PC-3 (cell line): ENCODE measurements at regions not wholly inside any gene's neighbourhood (a gene's known extent, or its start where the extent isn't known, plus 50 kb on each side); places are given as distances from the start of the nearest gene placed in this dataset.

ENCODE experiments used
- ATAC-seq: fragments of 200-7000 bp; cut with Tn5 transposase; 2 replicates; pipeline ENCODE4 v1.9.1; 2020; ENCODE audit warnings: mild to moderate bottlenecking, moderate library complexity
- BruUV-seq: library from RNA; stranded (reverse); fragments of 400-500 nt; replicated peaks from 2 replicates; lab custom pipeline; 2021; lab: Mats Ljungman, UMichigan
- CTCF ChIA-PET: fragments of 300-600 bp; sonication (Branson Sonifier 250); formaldehyde crosslinking; loops from one replicate; lab custom pipeline; 2022; ENCODE audit warnings: antibody characterized with exemption; lab: Charles Lee
- POLR2A ChIA-PET: fragments of 300-600 bp; sonication (Branson Sonifier 250); formaldehyde crosslinking; loops from one replicate; lab custom pipeline; 2022; ENCODE audit warnings: antibody characterized with exemption; ENCODE audit not compliant: unreplicated experiment; lab: Charles Lee
- DNase-seq: peaks from one replicate; pipeline ENCODE4 v3.0.0-alpha.2; 2015
- H2AFZ ChIP-seq: fragments of 300-600 bp; sonication (generic); 2 replicates; pipeline ENCODE4 v1.6.0; 2016; ENCODE audit warnings: antibody characterized with exemption, low read length
- H3F3A ChIP-seq: fragments of 300-600 bp; sonication (generic); one replicate; pipeline ENCODE4 v1.6.0; 2017; ENCODE audit warnings: antibody characterized with exemption, low read length, control low read depth, mild to moderate bottlenecking; ENCODE audit not compliant: unreplicated experiment
- H3K27ac ChIP-seq: fragments of 300-600 bp; sonication (generic); 2 replicates; pipeline ENCODE4 v1.5.1; 2016; ENCODE audit warnings: mild to moderate bottlenecking, low read length
- H3K27me3 ChIP-seq: fragments of 300-600 bp; sonication (generic); 2 replicates; pipeline ENCODE4 v1.6.1; 2016; ENCODE audit warnings: low read length, mixed read lengths
- H3K36me3 ChIP-seq: fragments of 300-600 bp; sonication (generic); 2 replicates; pipeline ENCODE4 v1.6.1; 2016; ENCODE audit warnings: low read depth, mixed run types, low read length, mixed read lengths
- H3K4me1 ChIP-seq: fragments of 300-600 bp; sonication (generic); 2 replicates; pipeline ENCODE4 v1.5.1; 2016; ENCODE audit warnings: low read length; ENCODE audit not compliant: insufficient read depth
- H3K4me2 ChIP-seq: fragments of 300-600 bp; sonication (generic); 2 replicates; pipeline ENCODE4 v1.6.0; 2016; ENCODE audit warnings: low read length
- H3K4me3 ChIP-seq: fragments of 300-600 bp; sonication (generic); 2 replicates; pipeline ENCODE4 v1.5.1; 2016; ENCODE audit warnings: mild to moderate bottlenecking, low read length, mixed read lengths
- H3K79me2 ChIP-seq: fragments of 300-600 bp; sonication (generic); 2 replicates; pipeline ENCODE4 v1.6.1; 2017; ENCODE audit warnings: low read length, mixed read lengths
- H3K9ac ChIP-seq: fragments of 300-600 bp; sonication (generic); 2 replicates; pipeline ENCODE4 v1.6.0; 2016; ENCODE audit warnings: mild to moderate bottlenecking, low read length
- H3K9me2 ChIP-seq: fragments of 300-600 bp; sonication (generic); replicated peaks from 2 replicates; pipeline ENCODE4 v1.6.1; 2016; ENCODE audit warnings: mixed run types, low read length, mixed read lengths
- H3K9me3 ChIP-seq: fragments of 300-600 bp; sonication (generic); 2 replicates; pipeline ENCODE4 v1.6.1; 2016; ENCODE audit warnings: low read length, mixed read lengths
- H4K20me1 ChIP-seq: fragments of 300-600 bp; sonication (generic); 2 replicates; pipeline ENCODE4 v1.6.1; 2016; ENCODE audit warnings: low read length, mixed read lengths
- CTCF ChIP-seq: fragments of 300-600 bp; sonication (generic); conservative IDR thresholded peaks from 2 replicates; pipeline ENCODE4 v1.5.1; 2017; ENCODE audit warnings: antibody characterized with exemption, low read depth, mild to moderate bottlenecking, low read length
- EZH2 ChIP-seq: fragments of 300-600 bp; sonication (generic); IDR thresholded peaks from one replicate; pipeline ENCODE4 v1.6.1; 2017; ENCODE audit warnings: antibody characterized with exemption, mild to moderate bottlenecking, low read length; ENCODE audit not compliant: unreplicated experiment
- EZH2phosphoT487 ChIP-seq: fragments of 300-600 bp; sonication (generic); IDR thresholded peaks from 2 replicates; pipeline ENCODE4 v1.6.1; 2018; ENCODE audit warnings: mild to moderate bottlenecking, antibody characterized with exemption, low read length, borderline replicate concordance
- intact Hi-C: fragments of 100-400 bp; cut with micrococcal nuclease; formaldehyde crosslinking; loops from 2 replicates; pipeline ENCODE4 v1.9.0; 2023

GRCh38 chr11:19332476-19332875 lies 91.7 kb upstream of the E2F8 start:
- CTCF ChIA-PET, result no interaction called here
- no peak overlapping the region for H3K4me3 ChIP-seq
- ATAC-seq (no peak), DNase-seq (no peak)
- no peak overlapping the region for H3K4me2 ChIP-seq
- H3K9me3 ChIP-seq, result no peaks in the 10 kb centered on the region
- H4K20me1 ChIP-seq, result no peaks in the 10 kb centered on the region
- no peaks in the 10 kb centered on the region for H3F3A ChIP-seq
- no peak overlapping the region for H2AFZ ChIP-seq
- BruUV-seq, result no TSS peak
- peaks cover 26% of the 10 kb centered on the region for H3K27me3 ChIP-seq
- H3K9me2 ChIP-seq, result no peaks in the 10 kb centered on the region
- H3K9ac ChIP-seq, result no peak overlapping the region
- TF ChIP-seq EZH2phosphoT487 (no peak), EZH2 (no peak), CTCF (no peak)
- intact Hi-C loops, result no loop called here
- H3K27ac ChIP-seq, result no peak overlapping the region
- H3K4me1 ChIP-seq, result no peaks in the 10 kb centered on the region
- POLR2A ChIA-PET, result no interaction called here
- H3K79me2 ChIP-seq, result no peaks in the 10 kb centered on the region
- H3K36me3 ChIP-seq, result no peaks in the 10 kb centered on the region

GRCh38 chr11:19330416-19330815 lies 89.7 kb upstream of the E2F8 start:
- no peaks in the 10 kb centered on the region for H3K9me2 ChIP-seq
- no peak for TF ChIP-seq EZH2phosphoT487
- no peak for TF ChIP-seq CTCF
- no peak for TF ChIP-seq EZH2
- no peak for DNase-seq
- intact Hi-C loops, result no loop called here
- no peak overlapping the region for H3K4me3 ChIP-seq
- no peaks in the 10 kb centered on the region for H3K79me2 ChIP-seq
- no peaks in the 10 kb centered on the region for H3K4me1 ChIP-seq
- H2AFZ ChIP-seq, result no peak overlapping the region
- no peaks in the 10 kb centered on the region for H3F3A ChIP-seq
- BruUV-seq, result no TSS peak
- no peaks in the 10 kb centered on the region for H3K36me3 ChIP-seq
- H3K9me3 ChIP-seq, result no peaks in the 10 kb centered on the region
- H3K27me3 ChIP-seq, result peaks cover 20% of the 10 kb centered on the region; the same call in 1 of the 2 replicates
- H4K20me1 ChIP-seq, result no peaks in the 10 kb centered on the region
- no peak overlapping the region for H3K27ac ChIP-seq
- H3K4me2 ChIP-seq, result no peak overlapping the region
- ATAC-seq, result no peak
- H3K9ac ChIP-seq, result no peak overlapping the region
- CTCF ChIA-PET, result no interaction called here
- POLR2A ChIA-PET, result no interaction called here

GRCh38 chr11:19329970-19330369 lies 89.2 kb upstream of the E2F8 start:
- H3F3A ChIP-seq, result no peaks in the 10 kb centered on the region
- H3K9me3 ChIP-seq, result no peaks in the 10 kb centered on the region
- no peaks in the 10 kb centered on the region for H3K9me2 ChIP-seq
- H4K20me1 ChIP-seq, result no peaks in the 10 kb centered on the region
- no peak overlapping the region for H3K9ac ChIP-seq
- ChIA-PET CTCF (no interaction called here), POLR2A (no interaction called here)
- no peak for DNase-seq
- no peaks in the 10 kb centered on the region for H3K4me1 ChIP-seq
- no peaks in the 10 kb centered on the region for H3K79me2 ChIP-seq
- intact Hi-C loops, result loop anchor here (5.0 to 10.0 kb wide), 2 partner anchors 73 to 415 kb away; no protein-coding TSS in a partner anchor
- TF ChIP-seq EZH2phosphoT487 (no peak), CTCF (no peak), EZH2 (no peak)
- ATAC-seq, result no peak
- H3K36me3 ChIP-seq, result no peaks in the 10 kb centered on the region
- BruUV-seq, result no TSS peak
- no peak overlapping the region for H2AFZ ChIP-seq
- H3K4me3 ChIP-seq, result no peak overlapping the region
- peaks cover 22% of the 10 kb centered on the region for H3K27me3 ChIP-seq
- no peak overlapping the region for H3K4me2 ChIP-seq
- no peak overlapping the region for H3K27ac ChIP-seq
